GM18858 (cell line): ENCODE measurements at regions not wholly inside any gene's neighbourhood (a gene's known extent, or its start where the extent isn't known, plus 50 kb on each side); places are given as distances from the start of the nearest gene placed in this dataset.
"Not testable (repeated sequence)": the region's sequence is repeated elsewhere in the genome, so short reads cannot be mapped to it uniquely, and the experiment has no call there.

Experiments used
- ATAC-seq: cut with Tn5 transposase; IDR thresholded peaks from one replicate; pipeline ENCODE4 v1.9.1; 2021; ENCODE audit not compliant: unreplicated experiment

DNA sequence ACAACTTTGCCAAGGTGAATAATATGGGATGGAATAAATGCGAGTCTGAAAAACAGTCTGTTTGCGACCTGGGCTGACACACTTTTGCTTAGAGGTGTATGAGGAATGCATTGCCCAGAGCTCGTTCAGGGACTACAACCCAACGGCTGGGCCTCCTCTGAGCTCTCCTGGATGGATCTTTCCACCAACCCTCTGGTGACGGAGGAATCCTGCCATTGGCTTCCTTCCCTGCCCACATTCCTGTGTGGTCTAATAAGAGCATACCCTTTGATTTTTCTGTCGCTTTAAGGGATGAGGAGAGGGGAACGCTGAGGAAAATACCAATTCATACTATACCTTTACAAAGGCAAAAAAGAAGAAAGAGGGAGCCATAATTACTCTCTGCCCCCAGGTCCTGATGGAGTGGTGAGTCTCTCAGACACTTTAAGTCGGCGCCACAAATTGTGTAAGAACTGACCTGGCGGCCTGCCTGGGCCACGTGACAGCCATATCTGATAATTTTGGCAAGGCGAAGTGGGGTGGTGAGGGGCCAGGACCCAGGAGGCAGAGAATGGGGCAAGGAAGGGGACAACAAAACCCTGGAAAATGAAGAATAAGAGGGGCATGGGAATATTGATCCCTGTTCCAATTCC is 265.2 kb upstream of the MSX2 start:
- ATAC-seq: no peak

DNA sequence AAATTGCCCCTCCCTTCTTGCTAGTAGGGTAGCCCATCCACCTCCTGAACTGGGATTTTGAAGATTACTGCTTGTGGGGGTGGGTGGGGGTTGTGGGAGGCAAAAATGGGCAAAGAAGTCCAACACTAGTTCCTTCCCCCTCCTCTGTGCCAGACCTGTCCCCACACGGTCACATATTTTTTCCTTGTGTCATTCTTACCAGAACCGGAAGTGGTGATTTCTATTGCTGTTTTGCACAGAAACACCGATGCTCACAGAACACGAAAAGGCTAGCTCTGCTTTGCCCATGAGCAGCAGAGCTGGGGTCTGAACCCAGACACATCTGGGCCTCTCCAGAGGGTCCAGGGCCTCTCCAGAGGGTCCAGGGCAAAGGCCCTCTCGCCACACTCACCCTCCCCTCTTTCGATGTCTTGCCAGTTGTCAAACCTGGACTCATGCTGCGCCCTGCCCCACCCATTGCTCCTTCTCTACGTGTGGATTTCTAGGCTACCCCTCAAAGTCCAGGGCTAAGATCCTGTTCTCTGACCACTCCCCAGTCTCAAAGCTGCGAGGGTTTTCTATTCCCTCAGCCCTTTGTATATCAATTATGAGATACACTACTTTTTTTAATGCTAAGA is 264.4 kb upstream of the MSX2 start:
- ATAC-seq: no peak

DNA sequence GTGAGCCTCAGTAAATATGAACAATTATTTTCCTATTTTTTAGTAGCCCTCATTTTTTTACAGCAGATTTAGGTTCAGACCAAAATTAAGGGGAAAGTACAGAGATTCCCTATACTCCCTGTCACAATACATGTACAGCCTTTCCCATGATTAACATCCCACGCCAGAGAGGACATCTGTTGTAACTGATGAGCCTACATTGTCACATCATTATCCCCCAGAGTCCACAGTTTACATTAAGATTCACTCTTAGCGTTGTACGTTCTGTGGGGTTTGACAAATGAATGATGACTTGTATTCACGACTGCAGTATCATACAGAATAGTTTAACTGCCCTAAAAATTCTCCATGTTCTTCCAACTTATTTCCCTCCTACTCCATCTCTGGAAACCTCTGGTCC is 262.3 kb upstream of the MSX2 start:
- no peak for ATAC-seq

DNA sequence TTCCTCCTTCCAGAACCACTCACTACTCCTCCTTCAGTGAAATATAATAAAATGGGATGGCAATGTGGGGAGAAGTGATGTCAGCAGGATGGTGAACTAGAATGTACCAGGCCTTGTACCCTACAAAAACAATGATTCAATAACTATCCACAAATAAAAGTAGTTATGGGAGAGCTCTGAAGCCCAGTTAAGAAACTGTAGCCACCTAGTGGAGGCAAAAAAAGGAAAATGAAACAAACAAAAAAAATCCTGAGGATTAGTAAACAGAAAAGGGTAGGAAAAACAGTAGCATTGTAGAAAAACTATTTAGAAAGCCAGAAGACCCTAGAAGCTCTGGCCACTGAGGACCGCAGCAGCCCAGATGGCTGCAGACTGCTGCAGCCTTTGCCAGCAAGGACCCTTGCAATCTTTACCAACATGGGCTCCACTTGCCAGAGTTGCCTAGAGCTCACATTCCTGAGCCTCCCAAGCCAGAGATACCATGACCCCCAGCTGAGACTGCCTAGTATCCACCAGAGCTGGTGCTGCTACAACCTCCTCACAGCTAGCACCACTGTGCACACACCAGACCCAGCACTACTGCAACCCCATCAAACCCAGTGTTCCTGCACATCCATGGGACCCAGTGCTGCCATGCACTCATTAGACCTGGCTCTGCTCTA is 259.7 kb upstream of the MSX2 start:
- ATAC-seq: no peak

DNA sequence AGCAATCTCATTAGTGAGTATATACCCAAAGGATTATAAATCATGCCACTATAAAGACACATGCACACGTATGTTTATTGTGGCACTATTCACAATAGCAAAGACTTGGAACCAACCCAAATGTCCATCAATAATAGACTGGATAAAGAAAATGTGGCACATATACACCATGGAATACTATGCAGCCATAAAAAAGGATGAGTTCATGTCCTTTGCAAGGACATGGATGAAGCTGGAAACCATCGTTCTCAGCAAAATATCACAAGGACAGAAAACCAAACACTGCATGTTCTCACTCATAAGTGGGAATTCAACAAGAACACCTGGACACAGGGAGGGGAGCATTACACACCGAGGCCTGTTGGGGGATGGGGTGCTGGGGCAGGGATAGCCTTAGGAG is 252.9 kb upstream of the MSX2 start:
- not testable (repeated sequence) for ATAC-seq

DNA sequence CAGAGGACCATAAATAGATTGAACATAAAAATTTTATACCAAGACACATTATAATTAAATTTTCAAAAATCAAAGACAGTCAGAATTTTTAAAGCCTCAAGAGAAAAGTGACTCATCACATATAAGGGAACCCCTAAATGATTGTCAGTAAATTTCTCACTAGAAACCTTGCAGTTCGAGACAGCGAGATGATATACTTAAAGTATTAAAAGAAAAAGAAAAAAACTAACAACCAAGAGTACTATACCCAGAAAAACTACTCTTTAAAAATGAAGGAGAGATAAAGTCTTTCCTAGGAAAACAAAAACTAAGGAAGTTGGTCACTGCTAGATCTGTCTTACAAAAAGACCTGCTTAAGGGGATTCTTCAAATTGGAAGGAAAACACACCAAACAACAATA is 251.4 kb upstream of the MSX2 start:
- no peak for ATAC-seq

DNA sequence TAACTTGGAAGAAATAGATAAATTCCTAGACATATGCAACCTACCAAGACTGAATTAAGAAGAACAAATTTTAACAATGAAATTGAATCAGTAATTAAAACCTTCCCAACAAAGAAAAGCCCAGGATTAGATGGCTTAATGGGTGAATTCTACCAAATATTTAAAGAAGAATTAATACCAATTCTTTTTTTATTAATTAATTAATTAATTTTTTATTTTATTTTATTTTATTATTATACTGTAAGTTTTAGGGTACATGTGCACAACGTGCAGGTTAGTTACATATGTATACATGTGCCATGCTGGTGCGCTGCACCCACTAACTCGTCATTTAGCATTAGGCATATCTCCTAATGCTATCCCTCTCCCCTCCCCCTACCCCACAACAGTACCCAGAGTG is 248.4 kb upstream of the MSX2 start:
- ATAC-seq: not testable (repeated sequence)

DNA sequence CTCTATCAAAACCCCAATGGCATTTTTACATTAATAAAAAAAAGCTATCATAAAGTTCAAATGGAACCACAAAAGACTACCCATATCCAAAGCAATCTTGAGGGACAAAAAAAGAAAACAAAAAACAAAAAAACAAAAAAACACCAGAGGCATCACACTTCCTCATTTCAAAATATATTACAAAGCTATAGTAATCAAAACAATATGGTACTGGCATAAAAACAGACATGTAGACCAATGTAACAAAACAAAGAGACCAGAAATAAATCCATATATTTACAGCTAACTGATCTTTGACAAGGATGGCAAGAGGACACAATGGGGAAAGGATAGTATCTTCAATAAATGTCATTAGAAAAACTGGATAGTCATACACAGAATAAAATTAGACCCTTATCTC is 245.1 kb upstream of the MSX2 start:
- no peak for ATAC-seq

DNA sequence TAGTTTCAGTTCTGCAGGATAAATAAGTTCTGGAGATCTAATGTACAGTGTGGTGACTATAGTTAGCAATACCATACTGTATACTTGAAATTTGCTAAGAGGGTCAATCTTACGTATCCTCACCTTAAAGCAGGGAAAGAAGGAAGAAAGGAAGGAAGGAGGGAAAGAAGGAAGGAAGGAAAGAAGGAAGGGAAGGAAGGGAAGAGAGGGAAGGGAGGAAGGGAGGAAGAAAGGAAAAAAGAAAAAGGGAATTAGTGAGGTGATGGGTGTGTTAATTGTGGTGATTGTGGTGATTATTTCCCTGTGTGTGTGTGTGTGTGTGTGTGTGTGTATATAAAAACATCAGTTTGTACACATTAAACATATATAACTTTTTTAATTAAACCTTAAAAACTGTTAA is 242.6 kb upstream of the MSX2 start:
- no peak for ATAC-seq

DNA sequence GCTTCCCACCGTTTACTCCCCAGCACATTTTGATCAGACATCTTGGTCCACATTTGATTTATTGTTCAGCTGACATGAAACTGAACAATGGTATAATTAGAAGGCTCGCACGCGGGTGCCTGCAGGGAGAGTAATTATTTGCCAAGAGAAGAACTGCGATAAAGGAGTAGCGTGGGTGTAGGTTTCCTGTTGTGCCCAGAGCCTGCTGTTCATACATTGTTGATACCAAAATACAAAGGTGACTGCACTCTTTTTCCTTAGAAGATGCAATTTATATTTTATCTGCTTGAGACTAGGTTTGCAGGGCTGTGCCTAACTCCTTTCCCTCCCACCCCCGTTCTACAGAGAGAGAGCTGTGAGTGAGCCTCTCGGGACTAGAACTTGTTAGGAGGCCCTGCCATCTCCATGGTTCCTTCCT is 241.8 kb upstream of the MSX2 start:
- ATAC-seq: no peak

DNA sequence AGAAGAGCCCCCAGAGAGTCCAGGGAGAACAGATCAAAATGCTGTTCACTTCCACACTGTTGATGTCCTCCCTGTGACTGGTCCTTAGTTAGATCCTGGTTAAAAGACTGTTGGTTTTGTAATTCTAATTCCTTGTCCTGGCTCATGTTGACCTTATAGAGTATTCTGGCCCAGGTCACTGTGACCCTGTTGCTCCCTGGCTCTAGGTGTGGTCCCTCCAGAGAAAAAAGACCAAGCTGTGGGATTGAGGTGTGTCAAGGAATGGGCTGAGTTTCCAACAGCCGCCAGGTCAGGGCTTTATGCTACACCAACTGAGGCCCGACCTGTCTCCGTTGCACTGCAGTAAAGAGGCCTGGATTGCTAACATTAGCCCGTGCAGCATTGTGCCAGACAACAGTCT is 241.0 kb upstream of the MSX2 start:
- no peak for ATAC-seq

DNA sequence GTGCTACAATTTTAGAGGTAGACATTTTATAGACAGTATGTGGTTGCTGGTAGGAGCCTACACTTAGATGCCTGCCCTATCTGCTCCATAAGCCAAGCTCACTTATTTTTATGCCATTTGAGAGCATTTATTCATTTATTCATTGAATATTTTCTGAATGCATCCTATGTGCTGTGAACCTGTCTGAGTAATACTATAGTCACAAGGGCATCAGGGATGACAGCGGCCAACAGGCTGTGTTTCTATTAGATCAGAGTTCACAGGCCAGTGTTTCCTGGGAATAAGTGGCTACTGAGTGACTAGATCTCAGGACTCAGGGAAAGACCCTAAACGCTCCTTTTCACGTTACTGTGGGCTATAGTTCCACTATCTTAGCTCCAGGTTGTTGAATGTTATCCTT is 235.2 kb upstream of the MSX2 start:
- no peak for ATAC-seq

DNA sequence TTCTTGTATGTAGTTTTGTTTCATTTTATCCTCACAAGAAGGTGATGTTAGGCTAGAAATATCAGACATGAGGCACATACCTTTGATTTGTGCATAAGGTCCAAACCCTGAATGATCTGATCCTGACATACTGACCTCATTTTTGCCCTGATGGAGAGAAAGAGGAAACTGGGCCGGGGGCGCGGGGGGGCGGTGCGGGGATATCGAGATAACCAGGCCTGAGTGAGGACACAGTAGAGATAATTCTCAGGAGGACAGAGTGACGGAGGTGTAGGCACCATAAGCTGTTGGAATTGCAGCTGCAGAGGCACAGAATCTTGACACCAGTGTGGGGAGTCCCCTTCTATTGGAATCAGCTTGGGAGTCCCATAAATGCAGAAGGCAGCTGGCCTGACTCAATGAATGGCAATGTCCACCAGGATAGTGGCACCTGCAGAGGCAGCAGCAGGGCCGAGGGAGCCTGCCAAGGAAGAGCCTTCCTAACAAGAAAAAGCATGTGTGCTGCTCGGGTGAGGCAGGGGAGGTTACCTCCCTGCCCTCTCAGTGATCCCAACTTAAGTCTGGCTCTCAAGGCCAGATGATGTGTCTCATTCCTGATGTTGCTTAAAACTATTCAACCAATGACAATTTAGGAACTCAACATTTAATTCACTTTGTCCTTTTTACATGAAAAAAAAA is 234.3 kb upstream of the MSX2 start:
- no peak for ATAC-seq

DNA sequence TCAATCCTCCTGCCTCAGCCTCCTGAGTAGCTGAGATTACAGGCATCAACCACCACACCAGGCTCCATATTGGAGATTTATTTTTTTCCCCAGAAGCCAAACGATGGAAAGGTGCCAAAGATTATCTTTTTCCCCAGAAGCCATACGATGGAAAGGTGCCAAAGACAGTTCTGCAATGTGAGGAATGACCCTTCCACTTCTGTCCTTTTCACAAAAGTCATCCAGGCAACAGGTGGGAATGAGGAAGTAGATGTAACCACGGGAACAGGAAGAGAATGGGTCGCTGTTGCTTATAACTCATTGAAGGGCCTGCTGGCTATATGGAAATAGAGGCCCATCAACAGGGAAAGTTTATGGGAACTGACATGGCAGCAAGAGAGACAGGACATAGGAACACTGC is 233.7 kb upstream of the MSX2 start:
- no peak for ATAC-seq

DNA sequence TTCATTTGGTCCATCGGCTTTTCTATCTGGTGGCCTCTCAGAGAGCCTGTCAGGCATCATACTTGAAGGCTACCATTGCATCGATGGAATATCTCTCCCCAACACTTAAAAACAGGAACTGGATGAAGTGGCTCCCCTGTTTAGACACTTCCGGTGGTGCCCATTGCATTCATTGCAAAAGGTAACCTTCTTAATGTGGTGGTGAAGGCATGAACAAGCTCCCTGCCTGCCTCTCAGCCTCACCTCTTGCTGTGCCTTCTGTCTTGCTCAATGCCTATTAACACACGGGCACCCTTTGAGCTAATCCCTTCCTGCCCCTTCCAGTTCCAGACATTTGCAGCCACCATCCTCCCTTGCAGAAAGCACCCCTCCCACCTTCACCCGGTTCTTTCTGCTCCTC is 233.1 kb upstream of the MSX2 start:
- no peak for ATAC-seq

DNA sequence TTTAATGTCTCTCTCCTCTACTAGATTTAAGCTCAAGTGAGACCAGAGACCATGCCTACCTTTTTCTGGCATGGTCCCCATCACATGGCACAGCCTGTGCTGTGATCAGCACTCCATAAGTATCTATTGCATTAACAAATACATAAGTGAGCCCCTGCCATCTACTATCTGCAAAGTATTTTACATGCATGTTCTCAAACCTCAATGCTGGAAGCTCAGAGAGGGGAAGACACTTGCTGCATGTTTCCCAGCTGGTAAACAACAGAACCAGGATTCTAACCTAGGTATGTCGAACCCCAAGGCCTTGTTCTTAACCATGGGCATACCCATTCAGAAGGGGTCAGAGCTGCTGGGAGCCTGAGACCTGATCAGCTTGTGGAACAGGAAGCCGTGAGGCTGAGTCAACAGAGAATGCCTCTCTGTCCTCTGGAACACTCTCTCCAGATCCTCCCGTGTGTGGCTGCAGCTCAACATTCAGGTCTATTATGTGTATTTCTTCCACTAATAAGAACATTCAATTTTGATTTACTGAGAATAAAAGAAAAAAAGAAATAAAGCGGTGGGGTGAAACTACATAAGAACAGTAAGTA is 232.5 kb upstream of the MSX2 start:
- ATAC-seq: no peak

DNA sequence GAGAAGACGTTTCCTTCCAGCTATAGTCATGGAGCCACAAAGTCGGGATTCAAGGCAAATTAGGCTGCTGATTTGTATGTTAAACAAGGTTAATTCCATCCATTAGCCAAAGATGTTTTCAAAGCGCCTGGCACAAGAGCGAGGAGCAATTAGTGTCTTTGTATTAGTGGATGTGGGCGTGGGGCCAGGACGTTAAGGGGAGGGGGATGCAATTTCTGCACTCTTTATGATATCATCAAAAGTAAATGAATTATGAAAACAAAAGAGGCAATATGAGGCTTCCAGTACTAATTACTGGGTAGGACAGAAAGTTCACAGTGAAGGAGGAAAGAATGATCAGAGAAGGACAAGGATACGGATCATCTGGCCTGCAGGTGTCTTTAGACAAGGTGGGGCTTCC is 230.9 kb upstream of the MSX2 start:
- no peak for ATAC-seq

DNA sequence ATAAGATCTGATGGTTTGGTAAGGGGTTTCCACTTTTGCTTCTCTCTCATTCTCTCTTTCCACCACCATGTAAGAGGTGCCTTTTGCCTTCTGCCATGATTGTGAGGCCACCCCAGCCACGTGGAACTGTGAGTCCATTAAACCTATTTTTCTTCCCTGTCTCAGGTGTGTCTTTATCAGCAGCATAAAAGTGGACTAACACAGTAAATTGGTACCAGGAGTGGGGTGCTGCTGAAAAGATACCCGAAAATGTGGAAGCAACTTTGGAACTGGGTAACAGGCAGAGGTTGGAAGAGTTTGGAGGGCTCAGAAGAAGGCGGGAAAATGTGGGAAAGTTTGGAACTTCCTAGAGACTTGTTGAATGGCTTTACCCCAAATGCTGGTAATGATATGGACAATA is 226.4 kb upstream of the MSX2 start:
- ATAC-seq: not testable (repeated sequence)

DNA sequence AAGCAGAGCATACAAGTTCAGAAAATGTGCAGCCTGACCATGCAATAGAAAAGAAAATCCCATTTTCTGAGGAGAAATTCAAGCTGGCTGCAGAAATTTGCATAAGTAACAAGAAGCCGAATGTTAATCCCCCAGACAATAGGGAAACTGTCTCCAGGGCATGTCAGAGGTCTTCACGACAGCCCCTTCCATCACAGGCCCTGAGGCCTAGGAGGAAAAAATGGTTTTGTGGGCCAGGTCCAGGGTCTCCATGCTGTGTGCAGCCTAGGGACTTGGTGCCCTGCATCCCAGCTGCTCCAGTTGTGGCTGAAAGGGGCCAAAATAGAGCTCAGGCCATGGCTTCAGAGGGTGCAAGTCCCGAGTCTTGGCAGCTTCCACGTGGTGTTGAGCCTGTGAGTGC is 225.8 kb upstream of the MSX2 start:
- ATAC-seq: not testable (repeated sequence)

DNA sequence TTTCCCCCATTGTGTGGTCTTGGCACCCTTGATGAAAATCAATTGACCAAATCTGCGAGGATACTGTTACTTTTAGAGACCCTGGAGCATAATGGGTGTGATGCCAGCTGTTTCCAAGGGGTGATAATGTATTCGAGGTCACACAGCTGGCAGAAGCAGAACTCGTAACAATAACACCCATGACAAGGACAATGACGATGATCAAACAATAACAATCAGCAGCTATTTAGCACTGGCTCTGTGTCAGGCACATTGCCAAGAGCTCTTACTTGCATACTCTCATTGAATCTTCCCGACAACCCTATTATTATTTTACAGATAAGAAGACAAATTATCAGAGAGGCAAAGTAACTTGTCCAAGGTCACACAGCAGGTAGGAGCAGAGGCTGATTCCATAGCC is 223.7 kb upstream of the MSX2 start:
- no peak for ATAC-seq

DNA sequence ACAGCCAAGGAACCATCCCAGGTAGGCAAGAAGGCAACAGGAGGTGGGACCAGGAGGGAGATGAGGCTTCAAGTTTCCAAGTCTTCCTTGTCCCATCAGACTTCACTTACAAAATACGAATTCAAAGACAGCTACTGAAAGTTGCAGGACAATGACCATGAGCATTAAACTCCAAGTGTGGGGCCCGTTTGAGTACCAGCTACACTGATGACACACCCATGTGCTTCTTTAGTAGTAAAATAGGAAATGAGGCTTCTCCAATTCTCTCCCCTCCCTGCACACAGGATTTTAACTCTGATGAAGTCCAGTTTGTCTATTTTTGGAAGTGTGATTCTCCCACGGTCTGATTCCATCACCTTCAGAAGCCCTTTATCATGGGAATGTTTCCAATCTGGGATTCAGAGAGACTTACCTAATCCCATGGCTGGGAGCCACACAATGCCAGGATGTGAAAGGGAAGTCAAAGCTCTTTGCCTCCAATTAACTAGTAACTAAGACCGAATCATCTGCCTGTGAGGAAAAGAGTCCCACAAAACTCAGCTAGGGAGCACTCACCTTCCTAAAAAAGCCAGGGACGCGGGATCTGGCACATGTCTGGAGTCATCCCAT is 222.8 kb upstream of the MSX2 start:
- no peak for ATAC-seq
